A549 (cell line): ENCODE measurements at regions not wholly inside any gene's neighbourhood (a gene's known extent, or its start where the extent isn't known, plus 50 kb on each side); places are given as distances from the start of the nearest gene placed in this dataset.

ENCODE experiments used
- ATAC-seq, 2 experiments: fragments of 200-7000 bp in 1 of 2; fragments of >200 bp in 1 of 2; cut with Nextera tagmentation in 1 of 2; cut with Tn5 transposase in 1 of 2; 3 replicates each; pipeline versions ENCODE4 v1.8.0 to v1.9.1; 2018 to 2020; ENCODE audit warnings: mild to moderate bottlenecking in 1 of 2, moderate library complexity in 1 of 2
- CTCF ChIA-PET: fragments of 300-600 bp; sonication (Branson Sonifier 250); formaldehyde crosslinking; extraction: SDS; loops from one replicate; lab custom pipeline; 2021; ENCODE audit warnings: antibody characterized with exemption, inconsistent platforms; lab: Yijun Ruan, JAX
- POLR2A ChIA-PET: fragments of 350-600 bp; formaldehyde crosslinking; extraction: SDS; loops from one replicate; lab custom pipeline; 2021; ENCODE audit warnings: antibody characterized with exemption, inconsistent platforms; lab: Yijun Ruan, JAX
- DNase-seq, 2 experiments: peaks; one replicate each; pipeline versions ENCODE4 v3.0.0 to v3.0.0-alpha.2; 2011 to 2016; ENCODE audit warnings: low read depth in 1 of 2, low spot score in 1 of 2
- FAIRE-seq: peaks from 2 replicates; lab custom pipeline; 2011; peaks lifted over from hg19 to GRCh38; lab: Jason Lieb, UNC
- H3K27ac ChIP-seq, 2 experiments: fragments of >200 bp; sonication (Bioruptor Twin); formaldehyde crosslinking; 3 replicates each; pipeline ENCODE4 v1.5.1; 2016 to 2017
- H3K4me1 ChIP-seq: fragments of >200 bp; sonication (Bioruptor Twin); formaldehyde crosslinking; 3 replicates; pipeline ENCODE4 v1.6.1; 2016
- H3K4me2 ChIP-seq: fragments of >200 bp; sonication (Bioruptor Twin); formaldehyde crosslinking; 3 replicates; pipeline ENCODE4 v1.6.1; 2016
- H3K4me3 ChIP-seq: fragments of >200 bp; sonication (Bioruptor Twin); formaldehyde crosslinking; 3 replicates; pipeline ENCODE4 v1.5.1; 2016
- H3K9me3 ChIP-seq: fragments of >200 bp; sonication (Bioruptor Twin); formaldehyde crosslinking; 3 replicates; pipeline ENCODE4 v1.6.1; 2016
- BHLHE40 ChIP-seq: IDR thresholded peaks from 2 replicates; pipeline ENCODE4 v1.6.1; 2012; ENCODE audit warnings: low read depth, low read length, inconsistent platforms
- CBX2 ChIP-seq: fragments of 200-600 bp; sonication (generic); IDR thresholded peaks from 2 replicates; pipeline ENCODE4 v1.6.1; 2016; ENCODE audit warnings: low read depth, mild to moderate bottlenecking, borderline replicate concordance
- CEBPB ChIP-seq, 2 experiments: fragments of >200 bp in 1 of 2; sonication (Bioruptor Twin) in 1 of 2; formaldehyde crosslinking in 1 of 2; IDR thresholded peaks; 2 replicates each; pipeline ENCODE4 v1.6.1; 2012 to 2016
- CHD2 ChIP-seq: fragments of 150-350 bp; IDR thresholded peaks from 2 replicates; pipeline ENCODE4 v1.6.1; 2014; ENCODE audit warnings: low read length; ENCODE audit not compliant: partially characterized antibody
- EHF ChIP-seq: fragments of 250-450 bp; sonication (Bioruptor Pico); IDR thresholded peaks from 2 replicates; pipeline ENCODE4 v1.5.0; 2020; ENCODE audit warnings: mild to moderate bottlenecking
- ESRRA ChIP-seq: fragments of 150-350 bp; IDR thresholded peaks from 2 replicates; pipeline ENCODE4 v1.6.1; 2014; ENCODE audit warnings: mild to moderate bottlenecking, low read length, borderline replicate concordance
- FOSL2 ChIP-seq, 2 experiments: fragments of 450-650 bp in 1 of 2; fragments of >200 bp in 1 of 2; sonication (Bioruptor Twin) in 1 of 2; formaldehyde crosslinking; IDR thresholded peaks; 2 replicates each; pipeline versions ENCODE4 v1.5.0 to v1.6.1; 2016 to 2020; ENCODE audit warnings: mild to moderate bottlenecking in 1 of 2, moderate library complexity in 1 of 2
- FOXS1 ChIP-seq: fragments of 250-450 bp; sonication (Bioruptor Pico); IDR thresholded peaks from 2 replicates; pipeline ENCODE4 v1.5.0; 2020; ENCODE audit warnings: mild to moderate bottlenecking, moderate library complexity
- GATA3 ChIP-seq: IDR thresholded peaks from 2 replicates; pipeline ENCODE4 v1.6.1; 2012; ENCODE audit warnings: borderline replicate concordance
- HDAC2 ChIP-seq: fragments of 200-600 bp; sonication (generic); IDR thresholded peaks from 2 replicates; pipeline ENCODE4 v1.6.1; 2016
- JUN ChIP-seq, 2 experiments: fragments of >200 bp; sonication (Bioruptor Twin); formaldehyde crosslinking; IDR thresholded peaks; 2 replicates in 1 of 2; 3 replicates in 1 of 2; pipeline ENCODE4 v1.6.1; 2016 to 2017
- MAFK ChIP-seq: fragments of 450-650 bp; IDR thresholded peaks from 2 replicates; pipeline ENCODE4 v1.6.1; 2014; ENCODE audit not compliant: partially characterized antibody
- MAZ ChIP-seq: fragments of 150-350 bp; IDR thresholded peaks from 2 replicates; pipeline ENCODE4 v1.6.1; 2014; ENCODE audit warnings: antibody characterized with exemption, low read depth, low read length, borderline replicate concordance
- NFE2L2 ChIP-seq: fragments of 150-350 bp; conservative IDR thresholded peaks from 2 replicates; pipeline ENCODE4 v1.6.1; 2014; ENCODE audit warnings: low read length
- PHF8 ChIP-seq: fragments of 200-600 bp; sonication (generic); IDR thresholded peaks from 2 replicates; pipeline ENCODE4 v1.6.1; 2016; ENCODE audit warnings: low read depth, mild to moderate bottlenecking, antibody characterized with exemption, moderate library complexity, borderline replicate concordance
- SMC3 ChIP-seq: fragments of >200 bp; sonication (Bioruptor Twin); formaldehyde crosslinking; IDR thresholded peaks from 3 replicates; pipeline ENCODE4 v1.6.1; 2018; ENCODE audit warnings: inconsistent platforms
- ZC3H11A ChIP-seq: fragments of 450-650 bp; IDR thresholded peaks from 2 replicates; pipeline ENCODE4 v1.6.1; 2014; ENCODE audit warnings: antibody characterized with exemption, mild to moderate bottlenecking
- ZFP36 ChIP-seq: fragments of 450-650 bp; IDR thresholded peaks from 2 replicates; pipeline ENCODE4 v1.6.1; 2014; ENCODE audit warnings: borderline replicate concordance; ENCODE audit not compliant: partially characterized antibody
- WGBS: methylation state at CpG from one replicate; pipeline ENCODE4 v1.1.6; 2017; ENCODE audit errors: missing lambda C conversion rate; 5-methylcytosine and 5-hydroxymethylcytosine counted together
- TF ChIP-seq, protein P1 (sequence below): fragments of 150-350 bp; IDR thresholded peaks from 2 replicates; pipeline ENCODE4 v1.6.1; 2014; ENCODE audit warnings: low read depth, mild to moderate bottlenecking, low read length
- TF ChIP-seq, protein P2 (sequence below): IDR thresholded peaks from 2 replicates; pipeline ENCODE4 v1.6.1; 2012
- TF ChIP-seq, protein P3 (sequence below): IDR thresholded peaks from 2 replicates; pipeline ENCODE4 v1.6.1; 2012; ENCODE audit warnings: low read depth, borderline replicate concordance
- TF ChIP-seq, protein P4 (sequence below): fragments of 250-450 bp; sonication (Bioruptor Pico); IDR thresholded peaks from 2 replicates; pipeline ENCODE4 v1.5.0; 2020; ENCODE audit warnings: low read depth, mild to moderate bottlenecking, moderate library complexity
- TF ChIP-seq, protein P5 (sequence below): fragments of >200 bp; sonication (Bioruptor Twin); formaldehyde crosslinking; IDR thresholded peaks from 3 replicates; pipeline ENCODE4 v1.6.1; 2016
- TF ChIP-seq, protein P6 (sequence below): IDR thresholded peaks from 2 replicates; pipeline ENCODE4 v1.6.1; 2012

DNA sequence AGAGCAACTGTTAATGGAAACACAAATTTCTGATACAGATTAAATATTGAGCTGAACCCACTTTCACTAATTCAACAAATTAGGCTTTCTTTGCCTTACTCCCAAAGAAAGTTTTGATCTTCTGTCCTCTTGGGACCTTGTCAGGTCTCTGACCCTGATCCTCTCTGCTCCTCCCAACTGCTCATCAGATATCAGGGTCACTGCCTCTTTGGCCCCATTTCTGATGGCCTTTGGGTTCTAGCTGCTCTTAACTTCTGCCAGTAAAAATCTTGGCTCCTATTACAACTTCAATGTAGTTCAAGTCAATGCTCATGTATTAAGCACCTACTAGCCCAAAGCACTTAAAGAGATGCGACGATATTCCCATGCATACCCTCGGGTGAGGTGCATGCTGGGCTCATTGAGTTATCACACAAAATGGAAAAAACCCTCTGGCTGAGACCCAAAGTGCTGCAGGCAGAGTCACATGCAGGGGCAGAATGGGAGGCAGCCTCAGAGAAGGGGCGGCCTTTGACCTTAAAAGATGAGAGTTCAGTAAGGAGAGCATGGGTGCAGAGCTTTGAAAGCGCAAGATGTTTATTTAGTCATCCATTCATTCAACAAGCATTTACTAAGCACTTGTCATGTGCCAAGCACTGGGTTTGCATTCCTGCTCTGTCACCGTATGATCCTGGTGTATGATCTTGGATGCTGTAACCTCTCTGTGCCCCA, 183.4 kb downstream of the USP12 start (continued):
- TF ChIP-seq MAFK, result no peak
- TF ChIP-seq, protein P1, sequence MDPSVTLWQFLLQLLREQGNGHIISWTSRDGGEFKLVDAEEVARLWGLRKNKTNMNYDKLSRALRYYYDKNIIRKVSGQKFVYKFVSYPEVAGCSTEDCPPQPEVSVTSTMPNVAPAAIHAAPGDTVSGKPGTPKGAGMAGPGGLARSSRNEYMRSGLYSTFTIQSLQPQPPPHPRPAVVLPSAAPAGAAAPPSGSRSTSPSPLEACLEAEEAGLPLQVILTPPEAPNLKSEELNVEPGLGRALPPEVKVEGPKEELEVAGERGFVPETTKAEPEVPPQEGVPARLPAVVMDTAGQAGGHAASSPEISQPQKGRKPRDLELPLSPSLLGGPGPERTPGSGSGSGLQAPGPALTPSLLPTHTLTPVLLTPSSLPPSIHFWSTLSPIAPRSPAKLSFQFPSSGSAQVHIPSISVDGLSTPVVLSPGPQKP, result no peak
- no peak for TF ChIP-seq FOSL2 (IDR thresholded peaks at IDR 0.05)
- peak; percentile 49 for TF ChIP-seq FOSL2 (CRISPR knock-in tag; IDR thresholded peaks at IDR 0.05)
- no peak for TF ChIP-seq ZC3H11A
- TF ChIP-seq CBX2, result no peak
- TF ChIP-seq ZFP36, result no peak
- TF ChIP-seq GATA3, result peak; percentile 46; the same call in 1 of the 2 replicates
- TF ChIP-seq, protein P2, sequence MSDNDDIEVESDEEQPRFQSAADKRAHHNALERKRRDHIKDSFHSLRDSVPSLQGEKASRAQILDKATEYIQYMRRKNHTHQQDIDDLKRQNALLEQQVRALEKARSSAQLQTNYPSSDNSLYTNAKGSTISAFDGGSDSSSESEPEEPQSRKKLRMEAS, result peak; percentile 44
- TF ChIP-seq NFE2L2, result no peak
- TF ChIP-seq, protein P3, sequence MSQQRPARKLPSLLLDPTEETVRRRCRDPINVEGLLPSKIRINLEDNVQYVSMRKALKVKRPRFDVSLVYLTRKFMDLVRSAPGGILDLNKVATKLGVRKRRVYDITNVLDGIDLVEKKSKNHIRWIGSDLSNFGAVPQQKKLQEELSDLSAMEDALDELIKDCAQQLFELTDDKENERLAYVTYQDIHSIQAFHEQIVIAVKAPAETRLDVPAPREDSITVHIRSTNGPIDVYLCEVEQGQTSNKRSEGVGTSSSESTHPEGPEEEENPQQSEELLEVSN, result no peak
- no peak for TF ChIP-seq JUN (IDR thresholded peaks at IDR 0.05)
- TF ChIP-seq, protein P4, sequence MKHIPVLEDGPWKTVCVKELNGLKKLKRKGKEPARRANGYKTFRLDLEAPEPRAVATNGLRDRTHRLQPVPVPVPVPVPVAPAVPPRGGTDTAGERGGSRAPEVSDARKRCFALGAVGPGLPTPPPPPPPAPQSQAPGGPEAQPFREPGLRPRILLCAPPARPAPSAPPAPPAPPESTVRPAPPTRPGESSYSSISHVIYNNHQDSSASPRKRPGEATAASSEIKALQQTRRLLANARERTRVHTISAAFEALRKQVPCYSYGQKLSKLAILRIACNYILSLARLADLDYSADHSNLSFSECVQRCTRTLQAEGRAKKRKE (CRISPR knock-in tag), result no peak
- no peak for TF ChIP-seq BHLHE40
- no peak for TF ChIP-seq ESRRA
- no peak for TF ChIP-seq SMC3
- no peak for TF ChIP-seq FOXS1 (CRISPR knock-in tag)
- no peak for TF ChIP-seq EHF (CRISPR knock-in tag)
- no peak for TF ChIP-seq PHF8
- TF ChIP-seq HDAC2, result no peak

DNA sequence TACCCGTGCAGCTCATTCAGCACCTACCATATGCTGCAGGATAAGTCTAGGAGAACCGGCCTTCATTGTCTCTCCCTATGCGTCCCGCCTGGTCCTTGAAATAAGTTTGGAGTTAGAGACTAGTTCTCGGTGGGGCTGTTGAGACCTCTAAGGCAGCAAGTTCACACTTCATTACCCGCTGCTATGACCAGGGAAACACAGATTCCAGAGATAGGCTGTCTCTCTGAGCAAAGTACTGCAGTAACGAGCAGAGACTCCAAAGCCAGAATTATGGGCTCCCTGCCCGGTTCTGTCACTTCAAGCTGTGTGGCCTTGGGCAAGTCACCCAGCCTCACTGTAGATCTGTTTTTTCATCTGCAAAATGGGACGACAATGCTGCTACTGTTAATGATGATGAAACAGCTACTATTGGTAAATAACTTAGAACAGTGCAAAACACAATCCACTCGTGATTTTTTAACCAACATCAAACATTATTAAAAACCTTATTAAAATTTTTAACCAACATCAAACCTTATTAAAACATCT, 184.1 kb downstream of the USP12 start:
- POLR2A ChIA-PET, result no interaction called here
- peak overlapping the region; percentile 38 to 77; a peak in 4 of 6 replicates for H3K27ac ChIP-seq
- WGBS, result 78% methylated on average over 10 of the region's 10 CpGs
- H3K4me3 ChIP-seq, result no peak overlapping the region
- ATAC-seq (no peak), FAIRE-seq (no peak), DNase-seq (no peak)
- peak overlapping the region; percentile 64; the same call in 2 of the 3 replicates for H3K4me2 ChIP-seq
- no peaks in the 10 kb centered on the region for H3K9me3 ChIP-seq
- CTCF ChIA-PET, result interaction anchor here (0.7 to 12.8 kb wide), 12 partner anchors 10 to 997 kb away, joined by 3 to 220 read pairs (median 5); partner anchors contain the start of gene RASL11A
- TF ChIP-seq, protein P5, sequence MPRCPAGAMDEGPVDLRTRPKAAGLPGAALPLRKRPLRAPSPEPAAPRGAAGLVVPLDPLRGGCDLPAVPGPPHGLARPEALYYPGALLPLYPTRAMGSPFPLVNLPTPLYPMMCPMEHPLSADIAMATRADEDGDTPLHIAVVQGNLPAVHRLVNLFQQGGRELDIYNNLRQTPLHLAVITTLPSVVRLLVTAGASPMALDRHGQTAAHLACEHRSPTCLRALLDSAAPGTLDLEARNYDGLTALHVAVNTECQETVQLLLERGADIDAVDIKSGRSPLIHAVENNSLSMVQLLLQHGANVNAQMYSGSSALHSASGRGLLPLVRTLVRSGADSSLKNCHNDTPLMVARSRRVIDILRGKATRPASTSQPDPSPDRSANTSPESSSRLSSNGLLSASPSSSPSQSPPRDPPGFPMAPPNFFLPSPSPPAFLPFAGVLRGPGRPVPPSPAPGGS, result no peak
- TF ChIP-seq, protein P6, sequence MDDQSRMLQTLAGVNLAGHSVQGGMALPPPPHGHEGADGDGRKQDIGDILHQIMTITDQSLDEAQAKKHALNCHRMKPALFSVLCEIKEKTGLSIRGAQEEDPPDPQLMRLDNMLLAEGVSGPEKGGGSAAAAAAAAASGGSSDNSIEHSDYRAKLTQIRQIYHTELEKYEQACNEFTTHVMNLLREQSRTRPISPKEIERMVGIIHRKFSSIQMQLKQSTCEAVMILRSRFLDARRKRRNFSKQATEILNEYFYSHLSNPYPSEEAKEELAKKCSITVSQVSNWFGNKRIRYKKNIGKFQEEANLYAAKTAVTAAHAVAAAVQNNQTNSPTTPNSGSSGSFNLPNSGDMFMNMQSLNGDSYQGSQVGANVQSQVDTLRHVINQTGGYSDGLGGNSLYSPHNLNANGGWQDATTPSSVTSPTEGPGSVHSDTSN, result no peak
- TF ChIP-seq MAZ (no peak), CHD2 (no peak), CEBPB (IDR thresholded peaks at IDR 0.05) (no peak), FOSL2 (IDR thresholded peaks at IDR 0.05) (no peak), FOSL2 (CRISPR knock-in tag; IDR thresholded peaks at IDR 0.05) (no peak), PHF8 (no peak)
- TF ChIP-seq, protein P2, result no peak
- TF ChIP-seq, protein P3, result no peak
- peaks cover 69% of the 10 kb centered on the region for H3K4me1 ChIP-seq
